ENCODE measurements at regions not wholly inside any gene's neighbourhood (a gene's known extent, or its start where the extent isn't known, plus 50 kb on each side); places are given as distances from the start of the nearest gene placed in this dataset.

DNA sequence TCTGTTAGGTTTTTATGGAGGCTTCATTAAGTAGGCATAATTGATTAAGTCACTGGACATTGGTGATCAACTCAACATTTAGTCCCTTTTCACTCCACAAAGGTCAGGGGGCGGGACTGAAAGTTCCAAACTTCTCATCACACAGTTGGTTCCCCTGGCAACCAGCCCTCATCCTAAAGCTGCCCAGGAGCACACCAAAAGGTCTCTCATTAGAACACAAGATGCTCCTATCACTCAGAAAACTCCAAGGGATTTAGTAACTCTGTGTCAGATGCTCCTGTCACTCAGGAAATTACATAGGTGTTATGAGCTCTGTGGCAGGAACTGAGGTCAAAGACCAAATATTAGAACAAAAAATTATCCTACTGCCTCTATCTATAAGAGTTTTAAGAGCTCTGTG lies 321.5 kb downstream of the OTOL1 start:
- DNase-seq = no peak

DNA sequence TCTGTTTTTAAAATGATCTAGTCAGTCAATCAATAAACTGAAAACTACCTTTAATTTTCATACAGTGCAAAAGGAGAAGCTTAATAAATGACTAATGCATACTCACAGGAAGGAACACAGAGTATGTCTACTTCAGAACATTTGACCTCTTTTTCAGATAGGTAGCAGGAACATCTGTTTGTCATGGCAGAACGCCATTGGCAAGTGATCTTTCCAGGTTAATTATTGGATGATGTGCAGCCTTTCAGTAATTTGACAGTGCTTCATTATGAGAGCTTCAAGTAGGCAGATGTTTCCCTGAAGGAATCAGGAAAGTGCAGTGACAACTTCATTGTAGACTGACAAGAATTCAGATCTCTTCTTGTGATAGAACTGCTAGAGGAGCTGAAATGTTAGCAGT lies 325.0 kb downstream of the OTOL1 start:
- no peak for DNase-seq

GRCh38 chr3:161822291-161822690 lies 325.7 kb downstream of the OTOL1 start:
- DNase-seq = no peak

GRCh38 chr3:161823910-161824309 lies 327.3 kb downstream of the OTOL1 start:
- DNase-seq = no peak

GRCh38 chr3:161838021-161838420 lies 341.4 kb downstream of the OTOL1 start:
- peak in 1 of 4 experiments; percentile 12 for DNase-seq

GRCh38 chr3:161848376-161848775 lies 351.8 kb downstream of the OTOL1 start:
- DNase-seq = no peak

DNA sequence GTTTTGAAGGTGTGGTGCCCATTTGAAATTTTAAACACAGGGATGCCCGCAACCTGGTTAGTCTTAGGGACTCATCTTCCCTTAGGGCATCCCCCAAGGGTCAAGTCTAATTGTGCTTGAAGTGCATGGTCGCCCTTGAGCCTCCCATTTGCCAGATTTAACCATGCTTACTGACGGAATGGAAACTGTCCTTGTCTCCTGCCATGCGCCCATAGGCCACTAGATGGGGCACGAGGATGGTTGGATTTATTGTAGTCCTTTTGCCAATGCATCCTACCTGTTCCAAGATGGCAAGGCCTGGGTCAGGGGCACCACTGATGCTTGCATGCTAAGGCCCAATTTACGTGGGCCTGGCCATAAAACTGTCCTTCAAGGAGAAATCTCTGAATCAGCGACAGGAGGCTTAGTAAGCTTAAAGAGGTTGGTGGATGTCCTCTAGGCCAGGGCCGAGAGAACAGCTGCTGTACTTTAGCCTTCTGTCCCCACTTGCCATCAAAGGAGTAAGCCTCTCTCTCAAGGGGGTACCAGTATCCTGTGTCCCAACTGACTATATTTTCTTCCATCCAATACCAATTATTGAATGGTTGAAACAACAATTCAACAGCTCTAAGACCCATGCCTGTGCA lies 355.4 kb downstream of the OTOL1 start:
- peak; percentile 20 to 61 (median 36) for DNase-seq

DNA sequence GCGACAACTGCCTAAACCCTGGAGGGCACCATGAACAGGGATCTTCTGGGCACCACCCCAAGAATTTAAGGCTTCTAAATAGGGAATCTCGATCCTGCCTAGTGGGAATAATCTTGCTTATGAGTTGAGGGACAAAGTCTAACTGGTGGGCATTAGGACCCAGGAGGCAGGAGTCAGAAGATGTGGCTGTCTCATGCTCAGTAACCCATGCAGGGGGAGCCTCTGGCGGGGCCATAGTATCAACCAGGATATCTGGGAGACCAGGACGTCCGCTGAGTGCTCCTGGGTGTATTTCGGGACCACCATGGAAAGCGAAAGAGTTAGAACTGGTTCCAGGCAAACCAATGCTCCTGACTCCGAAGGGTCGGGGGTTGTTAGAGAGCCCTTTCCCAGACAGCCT lies 356.1 kb downstream of the OTOL1 start:
- DNase-seq = no peak

- DNase-seq = peak; percentile 21 to 49 (median 36)
Observed at GRCh38 chr3:161854232-161854771, 357.7 kb downstream of the OTOL1 start.

- no peak for DNase-seq
Observed at GRCh38 chr3:161859057-161859456, 362.4 kb downstream of the OTOL1 start.

- no peak for DNase-seq
Observed at GRCh38 chr3:161859865-161860450, 363.4 kb downstream of the OTOL1 start.

DNA sequence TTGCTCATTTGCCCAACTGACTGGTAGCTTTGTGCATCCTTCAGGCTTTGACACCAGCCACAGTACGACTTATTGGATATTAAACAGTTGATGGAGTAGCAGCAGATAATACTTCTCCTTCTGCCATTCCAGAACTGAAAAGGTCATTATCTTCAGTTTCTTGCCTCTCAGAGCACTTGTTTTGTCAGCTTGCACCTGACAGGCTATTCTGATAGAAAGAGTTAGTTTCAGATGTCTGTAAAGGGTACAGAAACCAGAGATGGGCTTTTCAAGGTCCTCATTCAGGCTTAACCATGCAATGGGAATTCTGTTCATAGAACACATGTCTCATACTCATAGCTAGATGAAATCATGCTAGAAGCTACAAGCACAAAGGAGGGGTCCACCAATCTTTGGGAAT lies 367.2 kb downstream of the OTOL1 start:
- DNase-seq = no peak

GRCh38 chr3:161866176-161866575 lies 369.6 kb downstream of the OTOL1 start:
- DNase-seq = no peak

DNA sequence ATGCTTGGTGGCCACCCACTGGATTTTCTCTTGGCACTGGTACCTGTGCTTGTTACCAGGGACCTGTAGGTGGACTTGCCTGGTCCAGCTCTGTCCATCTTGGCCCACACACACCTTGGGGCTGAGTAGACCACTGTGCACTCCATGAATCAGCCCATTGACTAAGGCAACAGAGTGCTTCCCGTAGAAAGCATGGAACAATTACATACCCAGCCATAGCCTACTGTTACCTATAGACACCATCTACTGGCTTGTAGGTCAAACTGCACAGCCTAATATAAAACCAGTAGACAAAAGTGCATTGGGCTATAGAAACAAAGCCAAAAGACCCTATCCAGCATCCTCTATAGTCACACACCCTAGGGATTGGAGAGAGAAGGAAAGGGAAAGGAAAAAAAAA lies 378.9 kb downstream of the OTOL1 start:
- DNase-seq = no peak

DNA sequence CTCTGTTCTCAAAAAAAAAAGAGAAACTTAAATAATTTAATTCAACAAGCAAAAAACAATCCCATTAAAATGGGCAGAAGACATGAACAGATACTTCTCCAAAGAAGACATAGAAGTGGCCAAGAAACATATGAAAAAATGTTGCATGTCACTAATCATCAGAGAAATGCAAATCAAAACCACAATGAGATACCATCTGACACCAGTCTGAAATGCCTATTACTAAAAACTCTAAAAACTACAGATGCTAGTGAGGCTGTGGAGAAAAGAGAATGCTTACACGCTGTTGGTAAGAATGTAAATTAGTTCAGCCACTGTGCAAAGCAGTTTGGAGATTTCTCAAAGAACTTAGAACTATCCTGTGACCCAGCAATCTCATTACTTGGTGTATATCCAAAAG lies 382.9 kb downstream of the OTOL1 start:
- no peak for DNase-seq

- DNase-seq = no peak
Observed at GRCh38 chr3:161884830-161885229, 388.2 kb downstream of the OTOL1 start.

- peak; percentile 1 to 4 (median 2) for DNase-seq
Observed at GRCh38 chr3:161890147-161890625, 393.6 kb downstream of the OTOL1 start.

DNA sequence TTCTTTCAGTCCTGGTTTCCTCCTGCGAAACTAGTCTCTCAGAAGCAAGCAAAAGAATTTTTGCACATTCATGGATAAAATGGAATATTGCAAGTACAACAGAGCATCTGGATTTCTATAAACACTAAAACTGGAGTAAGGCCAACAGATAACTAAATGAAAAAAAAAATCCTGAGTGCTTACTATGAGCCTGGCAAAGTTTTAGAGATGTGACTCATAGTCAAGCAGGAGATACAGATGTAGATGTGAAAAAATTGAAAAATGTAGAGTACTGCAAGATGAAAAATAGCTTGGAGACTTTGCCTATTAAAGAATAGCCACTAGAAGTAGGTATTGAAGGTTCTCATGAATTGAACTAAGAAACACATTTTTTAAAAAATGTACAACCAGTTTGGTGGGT lies 397.4 kb downstream of the OTOL1 start:
- DNase-seq = no peak

DNA sequence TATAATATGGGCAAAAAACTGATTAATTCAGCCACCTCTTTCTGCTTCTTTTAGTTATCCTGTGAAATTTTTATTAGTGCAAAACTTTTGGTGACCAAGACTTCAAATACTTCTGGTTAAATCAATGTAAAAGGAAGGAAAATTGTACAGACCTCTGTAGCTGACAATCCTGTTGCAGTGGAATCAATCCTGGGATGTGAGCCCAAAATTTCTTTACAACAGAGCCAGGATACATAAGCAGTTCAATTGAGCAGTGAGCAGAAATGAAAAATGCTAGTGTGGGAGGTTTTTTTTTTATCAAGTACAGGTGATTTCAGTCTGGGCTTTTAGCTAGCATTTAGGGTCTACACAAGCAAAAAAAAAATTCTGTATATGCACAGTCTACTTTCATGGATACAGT lies 398.0 kb downstream of the OTOL1 start:
- no peak for DNase-seq

- no peak for DNase-seq
Observed at GRCh38 chr3:161905520-161906132, 409.0 kb downstream of the OTOL1 start.

DNA sequence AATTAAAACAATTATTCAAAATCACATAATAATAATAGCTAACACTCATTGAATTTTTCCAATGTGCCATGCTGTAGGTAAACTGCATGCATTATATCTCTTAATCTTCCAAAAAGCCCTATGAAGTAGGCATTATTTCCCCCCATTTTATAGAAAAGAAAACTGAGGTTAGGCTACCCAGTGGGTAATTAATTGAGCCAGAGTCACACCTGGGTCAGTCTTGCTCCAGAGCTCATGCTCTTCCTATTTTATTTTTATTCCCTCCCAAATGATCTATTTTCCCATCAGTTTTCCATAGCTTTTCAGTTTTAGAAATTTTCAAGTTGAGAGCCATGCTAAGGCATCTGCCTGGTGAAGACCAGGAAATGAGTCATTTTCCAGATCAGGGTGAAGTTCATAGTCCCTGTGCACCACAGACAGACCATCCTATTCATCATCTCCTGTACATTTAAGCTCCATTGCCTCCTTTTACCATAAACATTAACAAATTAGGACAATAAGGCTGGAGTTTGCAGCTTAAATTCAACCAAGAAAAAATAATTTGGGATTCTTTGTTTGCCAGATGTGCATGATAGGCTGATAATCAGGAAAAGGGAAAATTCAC lies 417.3 kb downstream of the OTOL1 start:
- no peak for DNase-seq

DNA sequence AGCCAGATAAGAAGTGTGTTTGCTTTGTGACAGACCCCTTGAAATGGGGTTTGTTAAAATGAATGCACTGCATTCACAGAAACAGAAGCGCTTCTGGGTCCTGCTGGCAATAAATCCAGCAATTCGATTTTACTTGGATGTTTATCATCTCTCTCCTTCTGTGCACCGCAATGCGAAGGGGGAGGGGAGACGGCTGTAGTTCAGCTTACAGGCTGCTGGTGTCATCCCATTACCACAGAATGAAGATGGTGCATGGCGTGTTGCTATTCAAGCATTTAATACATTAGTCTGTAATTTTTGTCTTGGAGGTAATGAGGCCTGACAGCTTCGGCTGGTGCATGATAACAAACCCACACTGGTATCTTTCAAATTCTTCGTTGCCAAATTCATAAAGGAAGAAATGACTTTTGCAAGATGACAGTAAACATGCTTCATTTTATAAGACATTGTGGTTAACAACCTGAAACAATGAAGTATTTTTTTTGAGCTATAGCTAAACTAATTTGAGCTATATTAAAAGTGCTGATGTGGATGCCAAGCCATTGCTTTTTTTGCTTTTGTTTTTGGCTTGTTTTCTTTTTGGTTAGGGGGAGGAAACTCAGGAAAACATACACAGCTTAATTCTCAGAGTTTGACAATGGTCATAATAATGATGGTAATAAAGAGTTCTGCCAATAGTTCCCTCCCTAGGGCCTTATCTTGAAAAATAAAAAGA lies 418.3 kb downstream of the OTOL1 start:
- peak in 2 of 4 experiments; percentile 5 to 10 for DNase-seq

DNA sequence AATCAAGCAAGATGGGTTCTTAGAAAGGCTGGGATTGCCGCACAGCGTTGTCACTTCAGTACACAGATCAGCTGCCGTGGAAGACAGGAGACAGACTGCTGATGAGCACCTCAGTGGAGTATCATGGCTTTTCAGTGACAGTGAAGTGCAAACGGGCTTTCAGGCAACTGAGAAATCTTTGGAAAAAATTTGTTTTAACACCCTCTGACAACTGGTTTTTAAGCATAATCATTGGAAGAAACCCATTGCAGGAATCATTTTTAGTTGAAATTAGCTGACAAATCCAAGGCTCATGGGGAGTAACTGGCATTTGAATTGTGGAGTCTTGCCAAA lies 418.8 kb downstream of the OTOL1 start:
- no peak for DNase-seq
